Panc1 (cell line): ENCODE measurements at regions not wholly inside any gene's neighbourhood (a gene's known extent, or its start where the extent isn't known, plus 50 kb on each side); places are given as distances from the start of the nearest gene placed in this dataset.

Experiments used
- ATAC-seq: fragments of 200-7000 bp; cut with Tn5 transposase; 2 replicates; pipeline ENCODE4 v1.9.1; 2020; ENCODE audit warnings: mild to moderate bottlenecking, moderate library complexity
- BruUV-seq: library from RNA; stranded (reverse); fragments of 400-500 nt; replicated peaks from 2 replicates; lab custom pipeline; 2021; lab: Mats Ljungman, UMichigan
- CTCF ChIA-PET: fragments of 300-600 bp; sonication (Branson Sonifier 250); formaldehyde crosslinking; loops from one replicate; lab custom pipeline; 2022; ENCODE audit warnings: antibody characterized with exemption; lab: Charles Lee
- POLR2A ChIA-PET: fragments of 300-600 bp; sonication (Branson Sonifier 250); formaldehyde crosslinking; loops from one replicate; lab custom pipeline; 2022; ENCODE audit warnings: antibody characterized with exemption; lab: Charles Lee
- DNase-seq: peaks from one replicate; pipeline ENCODE4 v3.0.0-alpha.2; 2010; ENCODE audit warnings: low read depth, low spot score
- H3K27ac ChIP-seq: 2 replicates; pipeline ENCODE4 v1.5.1; 2011; ENCODE audit warnings: mild to moderate bottlenecking, low read length, inconsistent platforms
- H3K27me3 ChIP-seq: fragments of 200-500 bp; sonication (Bioruptor generic); 2 replicates; pipeline ENCODE4 v1.6.0; 2014; ENCODE audit warnings: low read length, inconsistent platforms; ENCODE audit not compliant: control insufficient read depth, insufficient read depth
- H3K36me3 ChIP-seq: fragments of 200-500 bp; sonication (Bioruptor generic); 2 replicates; pipeline ENCODE4 v1.5.1; 2014; ENCODE audit warnings: inconsistent platforms, mild to moderate bottlenecking, low read length, moderate library complexity; ENCODE audit not compliant: control insufficient read depth, insufficient read depth
- H3K4me1 ChIP-seq: 2 replicates; pipeline ENCODE4 v1.5.1; 2011; ENCODE audit warnings: inconsistent platforms, mild to moderate bottlenecking, low read length, moderate library complexity; ENCODE audit not compliant: control insufficient read depth, insufficient read depth
- H3K4me3 ChIP-seq, 2 experiments: 2 replicates each; pipeline ENCODE4 v1.5.1; 2011 to 2012; ENCODE audit warnings: low read depth in 2 of 2, low read length in 2 of 2, mild to moderate bottlenecking in 2 of 2, inconsistent platforms in 1 of 2, moderate library complexity in 1 of 2
- H3K9me3 ChIP-seq: fragments of 200-500 bp; sonication (Bioruptor generic); 2 replicates; pipeline ENCODE4 v1.5.1; 2014; ENCODE audit warnings: low read depth, mild to moderate bottlenecking, inconsistent platforms, low read length, moderate library complexity; ENCODE audit not compliant: control insufficient read depth, insufficient read depth
- POLR2AphosphoS5 ChIP-seq: IDR thresholded peaks from 2 replicates; pipeline ENCODE4 v1.6.1; 2012; ENCODE audit warnings: mild to moderate bottlenecking, low read depth, low read length, moderate library complexity
- SIN3A ChIP-seq: IDR thresholded peaks from 2 replicates; pipeline ENCODE4 v1.6.1; 2012; ENCODE audit warnings: low read depth, mild to moderate bottlenecking, low read length, moderate library complexity, borderline replicate concordance; ENCODE audit not compliant: insufficient read depth
- TCF7L2 ChIP-seq: IDR thresholded peaks from 2 replicates; pipeline ENCODE4 v1.6.1; 2011; ENCODE audit warnings: mild to moderate bottlenecking, low read depth, low read length, inconsistent platforms
- in situ Hi-C: cut with HindIII; loops from 2 replicates; pipeline ENCODE4 v1.10.0; 2016; ENCODE audit warnings: low sequenced_read_pairs, low pct_unique_long_range_greater_than_20kb
- intact Hi-C: fragments of 100-400 bp; cut with micrococcal nuclease; formaldehyde crosslinking; loops from one replicate; pipeline ENCODE4 v1.10.0; 2022; ENCODE audit not compliant: unreplicated experiment
- TF ChIP-seq, protein P1 (sequence below), 2 experiments: IDR thresholded peaks; 2 replicates each; pipeline ENCODE4 v1.6.1; 2011 to 2012; ENCODE audit warnings: low read depth in 2 of 2, control low read depth in 1 of 2, low read length in 1 of 2, mild to moderate bottlenecking in 1 of 2, moderate library complexity in 1 of 2; ENCODE audit not compliant: insufficient read depth in 1 of 2
- TF ChIP-seq, protein P2 (sequence below): fragments of 450-650 bp; IDR thresholded peaks from 2 replicates; pipeline ENCODE4 v1.5.1; 2017; ENCODE audit warnings: mild to moderate bottlenecking

DNA sequence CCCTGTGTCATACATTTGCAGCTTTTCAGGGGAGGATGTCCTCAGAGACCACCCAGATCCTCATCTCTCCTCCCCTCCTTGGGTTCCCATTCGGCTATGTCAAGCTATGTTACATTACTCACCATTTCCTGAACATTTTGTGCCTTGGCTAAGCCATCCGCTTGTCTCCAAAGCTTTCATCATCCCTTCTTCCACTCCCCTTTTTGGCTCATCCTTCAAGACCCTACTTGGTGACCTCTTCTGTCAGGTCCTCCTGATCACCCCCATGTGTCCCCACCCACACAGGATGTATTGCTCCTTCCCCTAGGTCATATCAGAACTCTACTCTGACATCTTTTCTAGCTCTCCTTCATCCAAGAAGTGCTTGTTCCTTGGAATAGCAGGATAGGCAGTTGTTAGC is 81.8 kb downstream of the BOD1 start:
- Histone ChIP-seq H3K4me1 (no peaks in the 10 kb centered on the region), H3K36me3 (no peaks in the 10 kb centered on the region), H3K4me3 (no peak overlapping the region), H3K27me3 (no peaks in the 10 kb centered on the region; the same call in 1 of the 2 replicates), H3K9me3 (no peaks in the 10 kb centered on the region), H3K27ac (no peak overlapping the region)
- ATAC-seq = no peak
- BruUV-seq = no TSS peak
- TF ChIP-seq, protein P1, sequence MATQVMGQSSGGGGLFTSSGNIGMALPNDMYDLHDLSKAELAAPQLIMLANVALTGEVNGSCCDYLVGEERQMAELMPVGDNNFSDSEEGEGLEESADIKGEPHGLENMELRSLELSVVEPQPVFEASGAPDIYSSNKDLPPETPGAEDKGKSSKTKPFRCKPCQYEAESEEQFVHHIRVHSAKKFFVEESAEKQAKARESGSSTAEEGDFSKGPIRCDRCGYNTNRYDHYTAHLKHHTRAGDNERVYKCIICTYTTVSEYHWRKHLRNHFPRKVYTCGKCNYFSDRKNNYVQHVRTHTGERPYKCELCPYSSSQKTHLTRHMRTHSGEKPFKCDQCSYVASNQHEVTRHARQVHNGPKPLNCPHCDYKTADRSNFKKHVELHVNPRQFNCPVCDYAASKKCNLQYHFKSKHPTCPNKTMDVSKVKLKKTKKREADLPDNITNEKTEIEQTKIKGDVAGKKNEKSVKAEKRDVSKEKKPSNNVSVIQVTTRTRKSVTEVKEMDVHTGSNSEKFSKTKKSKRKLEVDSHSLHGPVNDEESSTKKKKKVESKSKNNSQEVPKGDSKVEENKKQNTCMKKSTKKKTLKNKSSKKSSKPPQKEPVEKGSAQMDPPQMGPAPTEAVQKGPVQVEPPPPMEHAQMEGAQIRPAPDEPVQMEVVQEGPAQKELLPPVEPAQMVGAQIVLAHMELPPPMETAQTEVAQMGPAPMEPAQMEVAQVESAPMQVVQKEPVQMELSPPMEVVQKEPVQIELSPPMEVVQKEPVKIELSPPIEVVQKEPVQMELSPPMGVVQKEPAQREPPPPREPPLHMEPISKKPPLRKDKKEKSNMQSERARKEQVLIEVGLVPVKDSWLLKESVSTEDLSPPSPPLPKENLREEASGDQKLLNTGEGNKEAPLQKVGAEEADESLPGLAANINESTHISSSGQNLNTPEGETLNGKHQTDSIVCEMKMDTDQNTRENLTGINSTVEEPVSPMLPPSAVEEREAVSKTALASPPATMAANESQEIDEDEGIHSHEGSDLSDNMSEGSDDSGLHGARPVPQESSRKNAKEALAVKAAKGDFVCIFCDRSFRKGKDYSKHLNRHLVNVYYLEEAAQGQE (IDR thresholded peaks at IDR 0.05; ENCODE audit: insufficient read depth in 1 of 2, low read depth in 2 of 2, low read length in 1 of 2) = no peak
- TF ChIP-seq TCF7L2 = no peak
- no peak for TF ChIP-seq SIN3A
- TF ChIP-seq POLR2AphosphoS5 = no peak
- TF ChIP-seq, protein P2, sequence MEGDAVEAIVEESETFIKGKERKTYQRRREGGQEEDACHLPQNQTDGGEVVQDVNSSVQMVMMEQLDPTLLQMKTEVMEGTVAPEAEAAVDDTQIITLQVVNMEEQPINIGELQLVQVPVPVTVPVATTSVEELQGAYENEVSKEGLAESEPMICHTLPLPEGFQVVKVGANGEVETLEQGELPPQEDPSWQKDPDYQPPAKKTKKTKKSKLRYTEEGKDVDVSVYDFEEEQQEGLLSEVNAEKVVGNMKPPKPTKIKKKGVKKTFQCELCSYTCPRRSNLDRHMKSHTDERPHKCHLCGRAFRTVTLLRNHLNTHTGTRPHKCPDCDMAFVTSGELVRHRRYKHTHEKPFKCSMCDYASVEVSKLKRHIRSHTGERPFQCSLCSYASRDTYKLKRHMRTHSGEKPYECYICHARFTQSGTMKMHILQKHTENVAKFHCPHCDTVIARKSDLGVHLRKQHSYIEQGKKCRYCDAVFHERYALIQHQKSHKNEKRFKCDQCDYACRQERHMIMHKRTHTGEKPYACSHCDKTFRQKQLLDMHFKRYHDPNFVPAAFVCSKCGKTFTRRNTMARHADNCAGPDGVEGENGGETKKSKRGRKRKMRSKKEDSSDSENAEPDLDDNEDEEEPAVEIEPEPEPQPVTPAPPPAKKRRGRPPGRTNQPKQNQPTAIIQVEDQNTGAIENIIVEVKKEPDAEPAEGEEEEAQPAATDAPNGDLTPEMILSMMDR = no peak
- ChIA-PET POLR2A (no interaction called here), CTCF (no interaction called here)
- DNase-seq = no peak
- in situ Hi-C loops = no loop called here
- intact Hi-C loops = no loop called here

DNA sequence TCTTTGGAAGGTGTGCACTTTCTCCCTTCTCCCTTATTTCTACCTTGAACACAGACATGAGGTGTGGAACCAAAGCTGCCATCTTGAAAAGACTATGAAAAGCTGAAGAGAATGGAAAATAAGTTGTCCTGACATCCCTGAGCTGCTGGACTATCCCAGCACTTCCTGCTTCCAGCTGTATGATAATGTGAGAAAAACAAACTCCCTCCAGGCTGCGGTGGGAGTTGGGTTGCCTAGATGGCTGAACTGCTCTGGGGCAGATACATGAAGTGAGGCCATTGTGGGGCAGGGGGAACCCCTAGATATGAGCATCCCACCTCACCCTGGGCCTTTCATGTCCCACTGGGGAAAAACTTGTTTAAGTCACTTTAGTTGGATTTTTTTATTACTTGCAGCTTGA is 82.4 kb downstream of the BOD1 start:
- in situ Hi-C loops = no loop called here
- Histone ChIP-seq H3K4me3 (no peak overlapping the region), H3K27ac (no peak overlapping the region), H3K36me3 (no peaks in the 10 kb centered on the region), H3K27me3 (no peaks in the 10 kb centered on the region; the same call in 1 of the 2 replicates), H3K4me1 (no peaks in the 10 kb centered on the region), H3K9me3 (no peaks in the 10 kb centered on the region)
- ChIA-PET CTCF (interaction anchor here (0.6 kb wide), 1 partner anchor 430 kb away, joined by 4 read pairs; no protein-coding TSS in a partner anchor), POLR2A (no interaction called here)
- no peak for ATAC-seq
- no TSS peak for BruUV-seq
- TF ChIP-seq, protein P2 = no peak
- TF ChIP-seq, protein P1 (IDR thresholded peaks at IDR 0.05; ENCODE audit: insufficient read depth in 1 of 2, low read depth in 2 of 2, low read length in 1 of 2) = no peak
- TF ChIP-seq TCF7L2 = no peak
- no peak for TF ChIP-seq SIN3A
- TF ChIP-seq POLR2AphosphoS5 = no peak
- intact Hi-C loops = no loop called here
- no peak for DNase-seq
